IgD-negative memory B cell (primary cell): ENCODE measurements at regions not wholly inside any gene's neighbourhood (a gene's known extent, or its start where the extent isn't known, plus 50 kb on each side); places are given as distances from the start of the nearest gene placed in this dataset.

Experiments
- H3K27ac Mint-ChIP-seq, 3 donors: one replicate each; pipeline ENCODE4 v1.8.0; 2020 to 2022; ENCODE audit warnings: mild to moderate bottlenecking in 3 of 3, mixed read lengths in 3 of 3, moderate library complexity in 1 of 3
- H3K27me3 Mint-ChIP-seq: one replicate; pipeline ENCODE4 v1.8.0; 2021; ENCODE audit warnings: mixed read lengths
- H3K36me3 Mint-ChIP-seq: one replicate; pipeline ENCODE4 v1.8.0; 2020; ENCODE audit warnings: mild to moderate bottlenecking, mixed read lengths
- H3K4me1 Mint-ChIP-seq, 3 donors: one replicate each; pipeline ENCODE4 v1.8.0; 2020 to 2022; ENCODE audit warnings: mixed read lengths in 3 of 3, mild to moderate bottlenecking in 1 of 3
- H3K4me3 Mint-ChIP-seq, 4 donors: one replicate each; pipeline ENCODE4 v1.8.0; 2020 to 2022; ENCODE audit warnings: mild to moderate bottlenecking in 4 of 4, mixed read lengths in 4 of 4, moderate library complexity in 3 of 4
- H3K9me3 Mint-ChIP-seq, 3 donors: one replicate each; pipeline ENCODE4 v1.8.0; 2020 to 2021; ENCODE audit warnings: mixed read lengths in 3 of 3, mild to moderate bottlenecking in 1 of 3

DNA sequence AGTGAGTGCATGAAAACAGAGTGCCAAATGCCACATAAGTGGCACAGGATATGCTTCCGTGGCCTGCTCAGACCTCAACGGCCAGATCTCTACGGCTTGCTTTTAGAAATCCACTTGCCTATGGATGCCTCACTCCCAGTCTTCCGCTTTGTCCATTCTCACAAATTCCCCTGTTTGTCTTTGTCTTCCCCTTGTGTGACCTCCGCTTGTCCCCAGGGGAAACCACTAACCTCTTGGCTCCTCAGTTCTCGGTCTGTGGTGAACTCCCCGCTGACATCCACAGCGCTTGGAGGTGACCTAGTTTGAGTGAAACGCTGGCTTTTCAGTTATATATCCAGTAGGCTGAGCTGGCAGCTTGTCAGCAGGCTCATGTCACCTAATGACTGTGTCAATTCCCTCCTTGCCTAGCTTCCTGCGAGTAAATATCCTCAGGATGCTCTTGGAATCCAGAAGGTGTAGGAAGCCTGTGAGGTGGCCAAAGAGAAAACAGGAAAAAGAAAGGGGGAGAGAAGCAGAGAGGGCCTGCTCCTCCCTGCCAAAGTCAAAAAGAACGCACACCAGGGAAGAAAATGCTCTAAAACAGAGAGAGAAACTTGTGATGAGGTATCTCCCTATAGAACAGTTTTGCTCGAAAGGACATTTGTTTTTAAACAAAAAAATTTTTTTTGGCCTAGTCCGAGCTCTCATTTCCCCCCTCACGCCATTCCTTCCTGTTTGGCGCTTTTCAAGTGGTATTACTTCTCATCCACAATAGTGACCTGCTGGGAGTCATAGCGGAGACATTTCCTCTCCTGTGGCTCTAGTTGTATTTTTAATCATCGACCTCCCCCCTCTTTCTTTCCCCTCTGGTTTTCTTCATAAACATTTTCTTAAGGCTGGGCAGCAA, 101.6 kb upstream of the SPRY4 start:
- peaks cover 2% of the 10 kb centered on the region for H3K36me3 Mint-ChIP-seq
- peak overlapping the region in 1 of 4 donors; percentile 65 for H3K4me3 Mint-ChIP-seq
- peaks cover 0 to 2% (median 1%) of the 10 kb centered on the region in 3 donors for H3K4me1 Mint-ChIP-seq
- H3K9me3 Mint-ChIP-seq, result peaks cover 0 to 1% (median 0%) of the 10 kb centered on the region in 3 donors
- H3K27me3 Mint-ChIP-seq, result peaks cover 9% of the 10 kb centered on the region
- peak overlapping the region in 1 of 3 donors; percentile 37 for H3K27ac Mint-ChIP-seq

DNA sequence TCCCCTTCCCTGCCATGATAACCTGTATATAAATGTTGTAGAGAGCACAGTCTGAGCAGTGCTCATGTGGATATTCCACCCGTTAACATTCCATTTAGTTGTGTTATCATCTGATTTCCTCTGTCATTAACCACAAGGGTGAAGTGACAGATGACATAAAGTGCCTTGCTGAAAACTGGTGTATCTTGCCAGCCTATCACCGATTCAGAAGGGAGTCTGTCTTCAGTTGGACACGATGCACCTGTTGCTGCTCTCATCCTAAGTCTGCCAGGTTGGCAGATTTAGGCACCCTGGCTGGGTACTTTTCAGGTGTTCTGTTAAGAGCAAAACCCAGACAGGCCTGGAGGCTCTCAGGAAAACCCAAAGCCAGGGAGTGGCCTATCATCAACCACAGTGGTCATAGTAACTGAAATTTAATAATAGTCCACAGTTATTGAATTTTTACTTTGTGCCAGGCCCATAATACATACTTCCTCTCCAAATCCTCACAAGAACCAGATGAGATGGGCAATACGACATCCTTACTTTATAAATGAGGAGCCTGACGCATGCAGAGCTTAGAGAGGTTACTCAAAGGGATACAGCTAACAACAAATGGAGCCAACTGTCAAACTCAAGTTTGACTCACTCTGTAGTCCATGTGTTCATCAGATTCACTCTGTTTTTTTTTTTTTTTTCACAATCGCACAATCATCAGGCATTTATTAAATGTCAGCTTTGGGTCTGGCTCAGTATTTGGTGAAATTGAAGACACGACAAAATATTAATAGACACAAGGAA, 100.7 kb upstream of the SPRY4 start:
- peaks cover 7 to 9% (median 8%) of the 10 kb centered on the region in 3 donors for H3K4me1 Mint-ChIP-seq
- peaks cover 8% of the 10 kb centered on the region for H3K27me3 Mint-ChIP-seq
- peaks cover 2% of the 10 kb centered on the region for H3K36me3 Mint-ChIP-seq
- no peak overlapping the region for H3K4me3 Mint-ChIP-seq
- H3K27ac Mint-ChIP-seq, result peak overlapping the region in 1 of 3 donors; percentile 43
- H3K9me3 Mint-ChIP-seq, result peaks cover 0 to 1% (median 0%) of the 10 kb centered on the region in 3 donors

DNA sequence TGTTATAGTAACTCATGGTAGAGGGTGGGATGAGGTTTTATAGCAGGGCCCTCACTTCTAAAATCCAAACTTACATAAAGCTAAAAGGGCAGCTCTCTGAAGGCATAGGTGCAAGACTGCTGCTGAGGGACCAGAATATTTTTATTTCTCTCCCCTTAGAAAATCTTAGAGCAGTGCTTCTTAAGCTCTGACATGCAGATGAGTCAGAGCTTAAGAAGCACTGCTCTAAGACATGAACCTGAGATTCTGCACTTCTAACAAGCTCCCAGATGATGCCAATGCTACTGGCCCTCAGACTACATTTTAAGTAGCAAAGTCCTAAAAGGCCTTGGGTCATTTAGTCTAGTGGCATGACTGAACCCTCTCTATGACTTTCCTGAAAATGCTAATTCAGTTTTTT, 97.6 kb upstream of the SPRY4 start:
- H3K4me3 Mint-ChIP-seq, result no peak overlapping the region
- peaks cover 6% of the 10 kb centered on the region for H3K27me3 Mint-ChIP-seq
- peaks cover 0 to 1% (median 0%) of the 10 kb centered on the region in 3 donors for H3K9me3 Mint-ChIP-seq
- H3K4me1 Mint-ChIP-seq, result peaks cover 15 to 19% (median 18%) of the 10 kb centered on the region in 3 donors
- H3K36me3 Mint-ChIP-seq, result peaks cover 2% of the 10 kb centered on the region
- no peak overlapping the region for H3K27ac Mint-ChIP-seq

DNA sequence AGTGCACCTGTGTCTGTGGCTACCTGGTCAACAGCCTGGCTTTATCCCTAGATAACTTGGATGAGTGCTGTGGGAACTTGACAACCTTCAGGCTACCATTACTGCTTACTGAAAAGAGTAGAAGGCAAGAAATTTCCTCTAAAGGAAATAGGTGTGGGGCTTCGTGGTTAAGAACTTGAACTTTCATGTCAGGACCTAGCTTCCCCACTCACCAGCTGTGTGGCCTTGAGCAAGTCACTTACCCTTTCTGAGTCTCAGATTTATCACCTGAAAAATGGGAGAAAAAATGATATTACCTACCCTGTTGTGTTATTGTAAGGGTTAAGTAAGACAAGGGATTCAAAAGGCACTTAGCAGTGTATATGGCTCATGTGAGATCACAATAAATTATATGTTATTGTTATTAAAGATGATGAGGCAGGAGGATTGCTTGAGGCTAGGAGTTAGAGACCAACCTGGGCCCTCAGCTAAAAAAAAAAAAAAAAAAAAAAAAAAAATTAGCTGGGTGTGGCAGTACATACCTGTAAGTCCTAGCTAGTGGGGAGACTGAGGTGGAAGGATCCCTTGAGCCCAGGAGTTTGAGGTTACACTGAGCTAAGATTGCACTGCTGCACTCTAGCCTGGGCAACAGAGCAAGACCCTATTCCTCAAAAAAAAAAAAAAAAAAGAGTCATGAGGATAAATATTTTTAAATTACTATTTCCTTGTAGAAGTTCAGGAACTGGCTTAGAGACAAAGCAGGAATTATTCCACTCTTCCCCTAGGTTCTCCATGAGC, 97.0 kb upstream of the SPRY4 start:
- peak overlapping the region in 1 of 4 donors; percentile 37 for H3K4me3 Mint-ChIP-seq
- H3K4me1 Mint-ChIP-seq, result peaks cover 14 to 19% (median 18%) of the 10 kb centered on the region in 3 donors
- peaks cover 2% of the 10 kb centered on the region for H3K36me3 Mint-ChIP-seq
- peaks cover 0 to 1% (median 0%) of the 10 kb centered on the region in 3 donors for H3K9me3 Mint-ChIP-seq
- peaks cover 3% of the 10 kb centered on the region for H3K27me3 Mint-ChIP-seq
- no peak overlapping the region for H3K27ac Mint-ChIP-seq

DNA sequence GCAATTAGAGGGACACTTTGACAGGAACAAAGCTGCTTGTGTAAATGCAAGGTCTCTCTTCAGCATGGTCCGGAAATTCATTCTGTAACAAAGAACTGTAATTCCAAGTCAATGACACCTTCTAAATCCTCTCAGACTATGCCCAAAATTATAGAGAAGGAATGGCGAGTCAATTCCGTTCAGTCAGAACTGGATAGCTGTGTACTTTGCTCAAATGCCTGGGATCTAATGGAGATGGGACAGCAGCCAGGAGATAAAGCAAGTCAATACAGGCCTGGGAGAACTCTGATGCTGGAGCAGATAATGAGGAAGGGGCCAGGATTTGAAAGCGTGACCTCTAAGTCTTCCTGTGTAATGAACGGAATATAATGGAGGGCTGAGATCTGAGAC, 96.4 kb upstream of the SPRY4 start:
- Mint-ChIP-seq H3K4me1 (peaks cover 14 to 19% (median 18%) of the 10 kb centered on the region in 3 donors), H3K27me3 (peaks cover 1% of the 10 kb centered on the region), H3K27ac (peak overlapping the region in 1 of 3 donors; percentile 54), H3K9me3 (peaks cover 0 to 1% (median 0%) of the 10 kb centered on the region in 3 donors), H3K36me3 (peaks cover 2% of the 10 kb centered on the region), H3K4me3 (peak overlapping the region in 1 of 4 donors; percentile 34)

DNA sequence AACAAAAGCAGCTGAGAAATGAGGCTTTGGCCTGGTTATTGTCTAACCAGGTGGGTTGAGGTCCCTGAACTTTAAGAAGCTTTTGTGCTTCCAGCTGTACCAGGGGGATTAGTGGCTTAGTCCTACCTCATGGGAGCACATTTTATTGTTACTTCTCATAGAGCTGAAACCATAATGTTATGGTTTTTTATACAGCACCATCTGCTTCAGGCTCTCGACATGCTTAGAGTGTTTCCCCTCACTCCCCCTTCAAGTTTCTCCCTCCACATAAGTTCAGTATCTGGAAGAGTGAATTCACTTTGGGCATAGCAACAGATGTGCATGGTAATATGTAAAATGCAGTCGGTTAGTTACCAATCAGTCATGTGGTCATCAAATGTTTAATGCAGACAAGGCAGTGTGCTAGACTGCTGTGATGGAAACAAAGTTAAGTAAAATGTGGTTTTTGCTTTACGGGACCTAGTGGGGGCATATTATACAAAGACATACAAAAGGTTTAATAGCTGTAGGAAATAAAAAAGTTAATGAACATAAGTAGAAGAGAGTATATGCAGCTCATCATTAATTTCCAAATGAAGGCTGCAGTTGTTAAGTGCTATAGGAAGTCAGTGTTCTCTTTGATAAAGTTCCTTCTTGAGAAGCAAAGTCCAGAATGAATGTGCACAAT, 95.9 kb upstream of the SPRY4 start:
- H3K27ac Mint-ChIP-seq, result peak overlapping the region in 1 of 3 donors; percentile 54

DNA sequence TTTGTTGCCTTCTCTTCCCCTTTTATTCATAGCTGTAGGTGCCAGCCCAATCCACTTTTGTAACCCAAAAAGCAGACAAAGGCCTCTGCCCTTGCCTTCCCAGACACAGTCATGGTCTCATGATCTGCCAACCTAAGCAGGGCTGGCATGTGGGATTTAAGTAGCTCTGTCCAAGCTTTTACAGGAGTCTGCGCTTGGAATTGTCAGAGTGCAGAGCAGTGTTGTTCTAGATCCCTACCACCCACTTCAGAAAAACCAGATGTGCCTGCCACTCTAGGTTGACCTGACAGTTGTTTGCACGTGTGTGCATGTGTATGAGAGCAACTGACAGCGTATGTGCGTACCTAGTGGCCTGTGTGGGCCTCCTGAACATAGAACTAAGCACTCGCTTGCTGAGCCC, 87.8 kb upstream of the SPRY4 start:
- no peaks in the 10 kb centered on the region for H3K4me1 Mint-ChIP-seq
- H3K4me3 Mint-ChIP-seq, result no peak overlapping the region
- H3K27me3 Mint-ChIP-seq, result no peaks in the 10 kb centered on the region
- H3K36me3 Mint-ChIP-seq, result peaks cover 2% of the 10 kb centered on the region
- no peak overlapping the region for H3K27ac Mint-ChIP-seq
- peaks cover 0 to 4% (median 2%) of the 10 kb centered on the region in 3 donors for H3K9me3 Mint-ChIP-seq

More for the DNA sequence above, 95.9 kb upstream of the SPRY4 start:
- Mint-ChIP-seq H3K4me3 (peak overlapping the region in 1 of 4 donors; percentile 7), H3K4me1 (peaks cover 14 to 19% (median 18%) of the 10 kb centered on the region in 3 donors), H3K9me3 (peaks cover 0 to 1% (median 0%) of the 10 kb centered on the region in 3 donors), H3K36me3 (peaks cover 2% of the 10 kb centered on the region), H3K27me3 (peaks cover 1% of the 10 kb centered on the region)

DNA sequence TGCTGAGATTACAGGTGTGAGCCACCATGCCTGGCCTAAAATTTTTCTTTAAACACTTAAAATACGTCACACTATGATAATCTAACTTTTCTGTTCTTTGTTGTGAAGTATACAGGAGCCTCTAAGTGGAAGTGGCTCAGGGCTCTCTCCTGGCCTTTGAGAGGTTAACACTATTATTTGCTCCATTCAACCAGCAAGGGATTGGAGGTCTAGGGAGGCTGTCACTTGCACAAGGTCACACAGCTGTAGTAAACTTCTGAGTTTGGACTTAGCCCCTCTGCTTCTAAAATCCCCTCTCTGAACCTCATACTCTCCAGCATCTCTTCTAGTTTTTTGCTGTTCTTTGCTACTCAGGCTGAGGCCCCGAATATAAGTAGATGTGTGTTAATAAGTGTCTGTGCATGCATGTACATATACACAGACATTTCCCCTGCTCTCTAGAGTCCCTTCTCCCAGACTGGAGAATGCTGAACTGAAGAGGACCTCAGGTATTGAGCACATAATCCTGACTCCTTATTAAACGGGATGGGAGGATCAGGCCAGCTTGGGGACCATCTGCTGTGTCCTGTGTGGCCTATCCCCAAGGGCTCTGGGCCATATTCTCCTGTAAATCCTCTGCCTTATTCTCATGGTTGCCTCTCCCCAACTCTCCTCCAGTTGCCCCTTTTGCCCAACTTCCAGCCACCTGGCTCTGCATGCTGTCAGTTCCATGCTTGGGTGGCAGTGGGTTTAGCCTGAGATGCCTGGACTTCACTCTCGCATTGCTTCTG, 87.0 kb upstream of the SPRY4 start:
- Mint-ChIP-seq H3K36me3 (peaks cover 2% of the 10 kb centered on the region), H3K9me3 (peaks cover 2 to 4% (median 2%) of the 10 kb centered on the region in 3 donors), H3K27me3 (no peaks in the 10 kb centered on the region), H3K4me1 (no peaks in the 10 kb centered on the region), H3K27ac (no peak overlapping the region), H3K4me3 (no peak overlapping the region)

DNA sequence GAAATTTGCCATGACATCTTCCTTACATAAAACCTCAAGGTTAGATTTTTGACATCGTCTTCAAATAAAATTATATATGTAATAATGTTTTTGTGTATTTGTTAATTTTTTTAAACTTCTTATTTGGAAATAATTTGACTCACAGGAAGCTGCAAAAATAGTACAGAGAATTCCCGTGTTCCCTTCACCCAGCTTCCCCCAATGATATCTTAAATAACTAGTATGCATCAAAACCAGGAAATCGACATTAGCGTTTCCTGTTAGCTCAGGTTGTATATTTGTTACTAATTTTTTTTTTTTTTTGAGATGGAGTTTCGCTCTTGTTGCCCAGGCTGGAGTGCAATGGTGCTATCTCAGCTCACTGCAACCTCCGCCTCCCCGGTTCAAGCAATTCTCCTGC, 86.3 kb upstream of the SPRY4 start:
- Mint-ChIP-seq H3K4me3 (no peak overlapping the region), H3K27ac (no peak overlapping the region), H3K27me3 (peaks cover 5% of the 10 kb centered on the region), H3K4me1 (no peaks in the 10 kb centered on the region), H3K9me3 (peaks cover 2 to 4% (median 2%) of the 10 kb centered on the region in 3 donors), H3K36me3 (peaks cover 2% of the 10 kb centered on the region)

DNA sequence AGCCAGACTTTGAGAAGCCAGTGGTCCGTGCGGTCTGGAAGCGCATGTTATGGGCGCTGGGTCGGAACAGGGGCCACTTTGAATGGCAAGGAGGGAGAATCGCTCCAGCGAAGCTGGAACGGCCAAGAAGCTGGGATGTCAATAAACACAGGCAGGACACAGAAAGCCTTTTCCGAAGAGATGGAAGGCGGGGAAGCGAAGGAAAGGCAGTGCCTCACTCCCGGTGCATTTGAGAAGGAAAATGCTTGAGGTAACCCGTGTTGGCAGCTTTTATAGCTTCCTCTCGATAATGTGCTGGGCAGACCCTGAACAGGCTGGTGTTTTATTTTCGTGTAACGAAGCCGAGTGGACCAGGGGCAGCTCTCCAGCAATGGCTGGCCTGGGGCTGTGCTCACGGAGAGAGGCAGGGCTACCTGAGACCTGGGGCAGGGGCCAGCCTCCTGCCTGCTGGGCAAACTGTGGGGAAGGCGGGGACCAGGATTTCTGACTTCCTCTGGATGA, 84.2 kb upstream of the SPRY4 start:
- H3K27ac Mint-ChIP-seq, result no peak overlapping the region
- H3K4me3 Mint-ChIP-seq, result no peak overlapping the region
- H3K9me3 Mint-ChIP-seq, result peaks cover 0 to 2% (median under 1%) of the 10 kb centered on the region in 3 donors
- no peaks in the 10 kb centered on the region for H3K36me3 Mint-ChIP-seq
- peaks cover 0 to 3% (median 2%) of the 10 kb centered on the region in 3 donors for H3K4me1 Mint-ChIP-seq
- peaks cover 7% of the 10 kb centered on the region for H3K27me3 Mint-ChIP-seq

DNA sequence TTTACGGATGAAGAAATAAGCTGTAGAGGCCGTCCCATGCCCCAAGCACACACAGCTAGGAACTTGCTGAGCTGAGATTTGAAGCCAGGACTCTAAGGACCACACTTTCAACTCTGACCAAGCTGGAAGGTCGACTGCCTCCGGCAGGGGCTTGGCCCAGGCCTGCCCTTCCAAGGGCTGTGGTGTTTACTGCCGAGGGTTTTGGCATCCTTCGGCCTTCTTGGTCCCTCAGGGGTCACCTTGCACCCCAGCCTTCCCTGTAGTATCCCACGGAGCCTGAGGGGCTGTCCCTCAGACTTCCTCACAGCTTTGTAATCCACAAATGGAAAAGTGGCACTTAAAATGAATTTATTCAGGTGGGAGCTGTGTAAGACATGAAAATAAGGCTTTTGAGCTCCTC, 83.7 kb upstream of the SPRY4 start:
- no peak overlapping the region for H3K27ac Mint-ChIP-seq
- no peak overlapping the region for H3K4me3 Mint-ChIP-seq
- H3K27me3 Mint-ChIP-seq, result peaks cover 7% of the 10 kb centered on the region
- no peaks in the 10 kb centered on the region for H3K36me3 Mint-ChIP-seq
- H3K9me3 Mint-ChIP-seq, result peaks cover 0 to 2% (median 0%) of the 10 kb centered on the region in 3 donors
- peaks cover 0 to 6% (median 3%) of the 10 kb centered on the region in 3 donors for H3K4me1 Mint-ChIP-seq

DNA sequence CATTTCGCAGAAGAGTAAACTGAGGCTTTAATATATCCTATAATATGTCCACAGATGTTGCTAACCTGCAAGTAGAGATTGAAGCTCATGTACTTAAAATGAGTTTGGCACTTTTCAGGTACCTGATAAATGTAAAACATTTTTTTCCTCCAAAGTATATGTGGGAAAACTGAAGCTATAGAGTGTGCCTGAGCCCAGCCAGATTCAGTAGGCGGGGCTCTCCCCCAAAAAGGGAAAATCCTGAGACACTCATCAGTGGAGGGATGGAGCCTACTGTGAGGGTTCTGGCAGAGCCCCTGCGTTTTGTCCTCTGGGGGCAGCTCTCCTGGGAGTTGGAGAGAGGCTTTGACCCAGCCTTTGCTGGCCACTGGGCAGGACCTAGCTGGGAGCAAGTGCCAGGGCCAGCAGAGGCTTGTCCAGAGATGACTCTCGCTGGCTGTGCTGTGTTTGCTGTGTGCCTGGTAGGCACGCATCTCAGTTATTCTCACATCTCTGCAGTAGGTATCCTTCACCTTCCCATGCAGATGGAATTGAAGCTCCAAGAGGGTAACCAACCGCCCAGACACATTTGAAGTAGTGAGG, 81.1 kb upstream of the SPRY4 start:
- Mint-ChIP-seq H3K4me3 (peak overlapping the region in 1 of 4 donors; percentile 64), H3K27me3 (peaks cover 8% of the 10 kb centered on the region), H3K36me3 (no peaks in the 10 kb centered on the region), H3K9me3 (peaks cover 0 to 2% (median 0%) of the 10 kb centered on the region in 3 donors), H3K4me1 (peaks cover 0 to 6% (median 3%) of the 10 kb centered on the region in 3 donors), H3K27ac (no peak overlapping the region)

DNA sequence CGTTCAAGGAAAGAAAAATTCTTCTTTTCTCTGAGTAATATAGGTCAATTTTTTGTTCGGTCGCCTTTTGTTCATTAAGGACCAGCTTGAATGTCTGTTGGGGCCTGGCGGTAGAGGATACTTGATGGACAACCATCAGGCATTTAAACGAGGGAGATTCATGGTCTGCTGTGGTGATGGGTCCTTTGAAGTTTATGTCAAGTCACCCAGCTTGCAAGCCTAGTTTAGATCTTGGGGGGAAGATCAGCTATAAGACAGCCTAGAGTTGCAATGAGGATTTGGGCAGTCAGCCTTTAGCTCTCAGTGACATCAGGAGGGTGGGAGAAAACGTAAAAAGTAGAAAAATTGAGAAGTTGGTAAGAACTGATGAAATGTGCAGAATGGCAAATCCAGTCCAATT, 80.2 kb upstream of the SPRY4 start:
- H3K36me3 Mint-ChIP-seq, result no peaks in the 10 kb centered on the region

More for the DNA sequence above, 80.2 kb upstream of the SPRY4 start:
- Mint-ChIP-seq H3K27ac (no peak overlapping the region), H3K27me3 (peaks cover 8% of the 10 kb centered on the region), H3K4me1 (peaks cover 0 to 6% (median 3%) of the 10 kb centered on the region in 3 donors), H3K9me3 (peaks cover 0 to 2% (median 0%) of the 10 kb centered on the region in 3 donors), H3K4me3 (peak overlapping the region in 1 of 4 donors; percentile 52)
